Epidermal melanocyte (primary cell): ENCODE measurements at regions not wholly inside any gene's neighbourhood (a gene's known extent, or its start where the extent isn't known, plus 50 kb on each side); places are given as distances from the start of the nearest gene placed in this dataset.
"Not testable (repeated sequence)": the region's sequence is repeated elsewhere in the genome, so short reads cannot be mapped to it uniquely, and the experiment has no call there.

Experiments used
- DNase-seq: peaks from one replicate; pipeline ENCODE4 v3.0.0; 2011; ENCODE audit warnings: low spot score; ENCODE audit not compliant: insufficient read length

DNA sequence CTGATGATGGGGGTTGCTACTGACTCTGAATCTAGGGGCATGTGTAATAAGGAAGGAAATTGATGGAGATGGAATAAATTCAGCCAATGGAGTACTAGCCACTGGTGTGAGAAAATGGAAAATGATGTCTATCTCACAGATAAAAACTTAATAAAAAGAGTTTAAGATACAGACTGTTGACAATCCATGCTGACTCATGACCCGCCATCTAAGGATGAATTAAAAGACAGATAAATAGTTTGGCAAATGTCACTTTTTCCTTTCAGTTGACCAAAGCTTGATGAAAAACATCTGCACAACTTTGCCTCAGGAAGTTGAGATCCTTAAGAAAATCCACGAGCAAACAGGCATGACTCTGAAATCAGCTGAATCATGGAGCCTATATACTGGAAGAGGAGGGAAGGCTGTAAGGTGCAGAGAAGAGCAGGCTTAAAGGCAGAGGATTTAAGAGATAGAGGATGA, 82.6 kb upstream of the BMP5 start:
- DNase-seq, result no peak

GRCh38 chr6:55955684-55956083, 80.3 kb upstream of the BMP5 start:
- DNase-seq, result no peak

- DNase-seq, result no peak
These were observed 79.0 kb upstream of the BMP5 start for GRCh38 chr6:55954436-55954835.

DNA sequence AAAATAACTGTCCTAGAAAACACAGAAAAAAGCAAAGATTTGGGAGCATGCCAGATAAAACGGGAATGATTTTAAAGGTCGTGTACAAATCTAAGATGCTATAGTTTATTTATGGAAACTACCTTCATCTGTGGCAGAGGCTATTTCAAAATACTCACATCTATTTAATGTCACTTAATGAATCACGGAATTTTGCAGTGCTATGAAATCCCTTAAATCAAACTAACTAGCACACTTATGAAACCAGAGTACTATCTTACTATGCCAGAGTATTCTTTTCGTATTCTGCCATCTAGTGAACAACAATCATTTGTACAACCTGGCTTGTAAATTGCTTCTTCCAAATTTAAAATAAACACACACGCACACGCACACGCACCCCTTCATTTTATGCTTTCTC, 77.9 kb upstream of the BMP5 start:
- peak; percentile 37 for DNase-seq

GRCh38 chr6:55950071-55950814, 74.9 kb upstream of the BMP5 start:
- no peak for DNase-seq

GRCh38 chr6:55943329-55943728, 67.9 kb upstream of the BMP5 start:
- no peak for DNase-seq

GRCh38 chr6:55941702-55942101, 66.3 kb upstream of the BMP5 start:
- DNase-seq, result no peak

DNA sequence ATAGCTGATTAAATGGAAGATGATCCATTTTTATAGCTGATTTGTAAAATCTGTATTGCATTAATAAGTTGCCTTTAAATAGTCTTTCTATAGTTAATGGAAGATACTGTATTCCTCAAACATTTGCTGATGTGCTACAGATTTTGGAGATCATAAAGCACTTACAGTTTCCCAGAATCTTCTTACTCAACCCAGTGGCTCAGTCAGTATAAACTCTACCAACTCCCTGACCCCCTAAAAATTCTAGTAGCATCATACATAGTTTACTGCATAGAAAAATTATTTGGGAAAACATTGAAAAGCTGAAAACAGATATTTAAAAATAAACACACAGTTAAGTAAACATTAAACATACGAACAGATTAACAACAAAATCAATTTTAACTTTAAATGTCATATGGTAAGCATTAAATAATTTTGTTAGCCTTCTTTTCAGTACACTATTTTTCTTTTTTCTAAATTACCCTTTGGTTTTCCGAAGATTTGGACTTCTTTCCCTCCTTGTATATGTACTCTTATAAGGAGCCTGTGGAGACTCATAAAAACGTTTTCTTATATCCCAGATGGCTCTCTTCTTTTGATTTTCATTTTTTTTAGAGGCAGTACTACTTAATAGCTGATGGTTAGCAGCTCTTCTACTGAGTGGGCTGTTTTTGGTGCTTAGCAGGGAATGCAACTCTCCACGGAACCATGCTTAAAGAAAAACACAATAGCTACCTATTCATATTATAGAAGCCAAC, 62.7 kb upstream of the BMP5 start:
- DNase-seq, result no peak

- no peak for DNase-seq
These were observed 62.0 kb upstream of the BMP5 start for GRCh38 chr6:55937261-55937947.

GRCh38 chr6:55931101-55931500, 55.7 kb upstream of the BMP5 start:
- DNase-seq, result no peak

DNA sequence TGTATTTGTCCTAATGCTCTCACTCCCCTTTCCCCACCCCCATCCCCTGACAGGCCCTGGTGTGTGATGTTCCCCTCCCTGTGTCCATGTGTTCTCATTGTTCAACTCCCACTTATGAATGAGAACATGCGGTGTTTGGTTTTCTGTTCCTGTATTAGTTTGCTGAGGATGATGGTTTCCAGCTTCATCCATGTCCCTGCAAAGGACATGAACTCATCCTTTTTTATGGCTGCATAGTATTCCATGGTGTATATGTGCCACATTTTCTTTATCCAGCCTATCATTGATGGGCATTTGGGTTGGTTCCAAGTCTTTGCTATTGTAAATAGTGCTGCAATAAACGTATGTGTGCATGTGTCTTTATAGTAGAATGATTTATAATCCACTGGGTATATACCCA, 52.3 kb upstream of the BMP5 start:
- DNase-seq, result not testable (repeated sequence)

- DNase-seq, result no peak
These were observed 49.9 kb upstream of the BMP5 start for GRCh38 chr6:55925292-55925691.
